ACHN (cell line): ENCODE measurements at regions not wholly inside any gene's neighbourhood (a gene's known extent, or its start where the extent isn't known, plus 50 kb on each side); places are given as distances from the start of the nearest gene placed in this dataset.
"Not testable (repeated sequence)": the region's sequence is repeated elsewhere in the genome, so short reads cannot be mapped to it uniquely, and the experiment has no call there.

Source experiments
- DNase-seq: peaks from one replicate; pipeline ENCODE4 v3.0.0-alpha.2; 2015
- in situ Hi-C: cut with HindIII; loops from 2 replicates; pipeline ENCODE4 v1.10.0; 2017; ENCODE audit warnings: low sequenced_read_pairs, low pct_ligation_motif_present, low pct_unique_long_range_greater_than_20kb

DNA sequence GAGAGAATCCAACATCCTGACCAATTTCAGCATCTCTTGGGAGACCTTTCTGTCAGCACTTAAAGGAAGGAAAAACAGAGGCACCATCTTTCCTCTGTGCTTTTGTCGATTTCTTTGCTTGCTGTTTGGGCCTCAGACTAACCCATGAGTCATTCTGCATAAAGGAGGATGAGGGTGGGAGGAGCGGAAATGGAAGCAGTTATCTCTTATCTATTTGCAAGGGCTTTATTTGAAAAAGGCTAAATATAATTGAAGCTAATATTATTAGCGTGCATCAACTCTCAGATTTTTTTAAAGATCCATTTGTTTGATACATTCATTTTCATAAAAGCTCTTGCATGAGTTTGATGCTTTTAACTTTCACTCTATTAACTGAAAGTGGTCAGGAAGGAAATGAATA, 72.9 kb downstream of the ZNF622 start:
- in situ Hi-C loops = no loop called here
- no peak for DNase-seq

DNA sequence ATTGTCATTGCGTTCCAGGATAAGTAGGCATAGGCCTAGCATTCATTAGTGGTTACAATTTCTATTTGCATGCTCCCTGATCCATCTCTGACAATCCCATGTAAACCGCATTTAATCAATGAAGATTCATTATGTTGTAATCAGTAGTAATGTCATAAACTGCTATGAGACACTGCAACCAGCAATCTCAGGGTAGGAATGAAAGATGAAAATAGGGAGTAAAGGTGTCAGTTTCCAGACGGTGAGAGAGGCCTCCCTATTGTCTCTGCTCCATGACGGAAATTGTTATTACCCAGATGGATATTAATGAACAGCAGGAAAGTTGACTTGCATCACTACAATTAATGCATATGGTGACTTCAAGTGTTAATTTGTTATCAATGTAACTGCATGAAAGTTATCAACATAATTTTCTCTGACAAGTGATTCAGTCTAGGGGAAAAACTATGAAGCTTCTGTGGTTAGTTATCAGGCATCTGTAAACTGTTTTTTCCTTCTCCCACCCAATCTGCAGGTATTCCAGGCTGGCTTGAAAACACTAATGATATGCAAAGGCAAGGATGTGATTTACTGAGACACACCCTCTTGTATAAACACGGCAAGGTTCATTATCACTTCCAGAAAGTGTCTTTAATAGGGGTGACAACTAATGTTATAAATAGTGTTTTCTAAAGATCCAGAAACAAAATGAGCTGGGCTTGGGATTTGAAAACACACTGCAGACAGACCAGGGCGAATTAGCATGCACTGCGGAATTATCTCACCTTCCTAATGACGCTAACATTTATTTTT, 73.5 kb downstream of the ZNF622 start:
- in situ Hi-C loops = no loop called here
- no peak for DNase-seq

DNA sequence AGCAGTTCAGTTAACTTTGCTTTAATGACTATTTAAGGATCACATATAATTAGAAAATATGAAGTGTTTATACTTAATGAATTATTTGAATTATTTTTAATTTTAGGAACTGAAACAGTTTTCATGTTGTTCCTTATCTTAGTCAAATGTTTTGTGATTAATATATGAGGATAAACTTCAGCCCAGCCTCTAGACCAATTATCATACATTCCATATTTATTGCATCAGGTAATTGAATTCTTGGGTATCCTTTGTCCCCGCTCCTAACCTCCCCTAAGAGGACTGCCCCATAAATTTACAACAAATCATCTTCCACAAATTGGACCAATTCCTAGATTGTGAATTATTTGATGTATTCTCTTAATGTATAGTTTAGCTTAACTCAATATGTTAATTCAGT, 74.8 kb downstream of the ZNF622 start:
- no peak for DNase-seq
- in situ Hi-C loops = no loop called here

DNA sequence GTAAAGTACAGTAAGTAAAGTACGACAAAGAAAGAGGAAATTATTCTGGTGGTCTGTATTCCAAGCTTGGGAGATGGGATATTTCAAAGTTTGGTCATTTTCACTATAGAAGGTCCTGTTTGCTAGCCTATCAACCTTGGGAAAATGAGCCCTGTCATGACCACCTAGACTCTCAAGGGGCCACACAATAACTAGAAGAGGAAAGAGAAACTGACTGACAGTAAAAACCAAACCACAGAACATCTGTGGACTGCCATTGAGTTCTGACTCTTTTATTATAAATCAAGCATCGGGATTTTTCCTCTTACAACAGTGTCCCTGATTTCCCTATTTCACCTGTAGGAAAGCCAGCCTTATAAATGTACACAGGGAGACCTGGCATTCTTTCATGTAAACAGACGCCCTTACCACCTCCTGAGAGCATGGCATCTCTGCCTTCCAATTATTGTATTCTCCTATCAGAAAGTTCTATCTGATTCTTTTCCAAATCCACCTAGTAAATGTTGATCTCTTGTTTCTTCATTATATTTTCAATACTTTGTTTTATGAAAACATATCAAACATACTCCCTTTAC, 80.0 kb downstream of the ZNF622 start:
- in situ Hi-C loops = no loop called here
- DNase-seq = no peak

DNA sequence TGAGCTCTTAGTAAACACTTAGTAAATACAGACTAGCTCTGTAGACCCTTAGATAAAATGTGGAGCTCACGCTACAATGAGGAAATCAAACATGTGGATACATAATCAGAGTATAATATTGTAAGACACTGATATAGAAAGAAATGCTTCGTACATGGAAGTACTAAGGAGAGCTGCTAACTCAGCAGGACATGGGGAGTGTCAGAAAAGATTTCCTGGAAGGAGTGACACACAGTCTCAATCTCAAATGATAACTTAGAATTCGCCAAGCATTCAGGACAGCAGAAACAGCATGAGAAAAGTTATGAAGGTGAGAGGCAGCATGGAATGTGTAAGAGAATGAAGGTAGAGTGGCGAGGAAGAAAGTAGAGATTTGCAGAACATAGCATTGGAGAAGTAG, 80.8 kb downstream of the ZNF622 start:
- in situ Hi-C loops = no loop called here
- DNase-seq = no peak

DNA sequence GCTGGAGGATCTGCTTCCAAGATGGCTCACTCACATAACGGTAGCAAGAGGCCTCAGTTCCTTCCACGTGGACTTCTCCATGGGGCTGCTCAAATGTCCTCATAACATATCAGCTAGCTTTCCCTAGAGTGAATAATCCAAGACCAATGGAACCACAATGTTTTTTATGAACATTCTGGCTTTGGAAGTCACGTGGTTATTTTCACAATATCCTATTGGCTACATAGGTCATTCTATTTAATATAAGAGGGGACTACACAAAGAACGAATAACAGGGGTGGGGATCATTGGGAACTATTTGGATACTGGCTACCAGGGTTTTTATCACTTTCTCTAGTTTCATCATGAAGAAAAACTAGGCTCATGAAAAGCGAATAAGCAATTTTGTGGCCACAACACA, 81.4 kb downstream of the ZNF622 start:
- in situ Hi-C loops = no loop called here

DNA sequence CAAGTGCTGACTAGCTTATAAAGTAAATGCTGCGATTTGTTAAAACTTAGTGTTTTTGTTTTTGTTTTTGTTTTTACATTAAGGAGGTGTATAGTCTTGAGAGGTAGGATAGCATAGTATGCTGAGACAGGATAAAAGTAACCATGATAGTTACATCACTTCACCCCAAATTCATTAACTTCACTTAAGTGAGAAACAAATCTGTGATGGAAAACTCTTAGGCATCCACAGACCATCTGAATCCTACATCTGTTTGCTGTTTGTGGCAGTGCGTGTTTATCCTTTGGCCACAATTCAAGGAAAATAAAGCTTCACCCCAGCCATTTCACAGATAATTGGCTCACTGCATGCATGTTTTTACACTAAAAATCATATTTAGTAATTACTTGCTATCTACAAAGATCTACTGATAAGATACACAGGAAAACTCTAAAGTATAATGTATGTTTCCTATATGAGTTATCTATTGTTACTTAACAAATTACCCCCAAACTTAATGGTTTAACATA, 82.0 kb downstream of the ZNF622 start:
- DNase-seq = no peak
- in situ Hi-C loops = no loop called here

More for the DNA sequence above, 81.4 kb downstream of the ZNF622 start:
- DNase-seq = no peak

DNA sequence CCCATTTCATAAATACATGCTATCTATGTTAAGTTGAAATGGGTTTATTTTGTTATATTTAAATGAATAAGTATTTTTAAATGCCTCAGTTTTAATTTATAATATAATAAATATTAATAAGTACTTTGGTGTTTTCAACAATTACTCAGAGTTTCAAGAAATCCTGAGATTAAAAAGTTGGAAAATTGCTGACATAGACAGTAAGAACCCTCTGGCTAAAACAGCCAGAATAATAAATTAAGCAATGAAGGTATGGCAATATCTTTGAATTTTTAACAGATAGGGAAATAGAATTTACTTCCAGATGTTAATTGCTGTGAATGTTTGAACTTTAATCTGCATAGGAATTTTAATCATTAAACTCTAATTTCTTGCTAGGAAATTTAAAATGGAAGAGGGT, 83.6 kb downstream of the ZNF622 start:
- no peak for DNase-seq
- in situ Hi-C loops = no loop called here

DNA sequence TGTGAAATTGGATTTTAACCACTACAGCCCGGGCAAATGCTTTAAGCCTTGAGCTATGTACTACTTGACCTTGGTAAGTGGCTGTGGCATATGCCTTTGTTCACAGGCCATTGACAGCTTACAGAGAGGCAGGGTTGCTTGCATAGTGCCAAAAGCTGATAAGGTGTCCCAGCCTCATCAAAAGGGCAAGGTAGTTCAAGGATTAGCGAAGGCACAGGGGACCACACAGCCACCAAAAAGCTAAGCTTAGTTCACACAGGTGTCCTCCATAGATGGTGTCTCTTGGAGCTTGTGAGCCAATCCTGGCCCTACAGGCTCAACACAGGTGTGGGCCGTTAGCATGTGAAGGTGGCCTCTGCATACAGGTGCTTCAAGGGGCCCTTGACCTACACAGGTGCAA, 86.8 kb downstream of the ZNF622 start:
- in situ Hi-C loops = no loop called here
- no peak for DNase-seq

DNA sequence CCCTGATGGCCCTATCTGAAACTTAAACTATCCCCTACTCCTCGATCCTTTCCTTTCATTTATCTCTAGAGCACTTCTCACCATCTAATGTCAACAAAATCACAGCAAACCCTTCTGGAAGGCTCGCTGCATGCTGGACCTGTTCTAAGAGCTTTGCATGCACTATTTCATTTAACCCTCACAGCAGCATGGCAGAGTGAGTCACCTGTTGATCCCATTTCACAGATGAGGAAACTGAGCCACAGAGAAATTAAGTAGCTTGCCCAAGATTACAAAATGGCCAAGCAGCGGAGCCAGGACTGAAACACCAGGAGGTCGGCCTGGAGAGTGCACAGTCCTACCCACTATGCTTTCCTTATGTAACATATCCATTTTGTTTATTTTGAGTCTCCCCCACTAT, 93.1 kb downstream of the ZNF622 start:
- DNase-seq = no peak
- in situ Hi-C loops = no loop called here

DNA sequence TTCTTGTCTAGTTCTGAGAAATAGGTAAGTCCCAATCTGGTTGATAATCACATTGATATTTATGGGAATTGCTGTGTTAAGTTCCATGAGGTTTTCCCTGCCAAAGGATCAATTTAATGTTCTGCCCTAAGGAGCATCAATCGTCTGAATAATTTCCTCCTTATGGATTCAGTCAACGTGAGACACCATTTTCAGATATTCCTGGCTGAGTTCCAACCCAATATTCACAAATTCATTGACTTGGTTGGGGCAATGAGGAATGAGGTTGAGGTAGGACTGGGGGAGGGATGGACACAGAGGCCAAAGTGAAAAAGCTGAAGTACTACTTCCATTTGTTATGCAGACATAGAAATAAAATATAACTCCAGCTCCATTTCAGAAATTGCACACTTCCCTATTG, 99.1 kb downstream of the ZNF622 start:
- DNase-seq = no peak
- in situ Hi-C loops = no loop called here

DNA sequence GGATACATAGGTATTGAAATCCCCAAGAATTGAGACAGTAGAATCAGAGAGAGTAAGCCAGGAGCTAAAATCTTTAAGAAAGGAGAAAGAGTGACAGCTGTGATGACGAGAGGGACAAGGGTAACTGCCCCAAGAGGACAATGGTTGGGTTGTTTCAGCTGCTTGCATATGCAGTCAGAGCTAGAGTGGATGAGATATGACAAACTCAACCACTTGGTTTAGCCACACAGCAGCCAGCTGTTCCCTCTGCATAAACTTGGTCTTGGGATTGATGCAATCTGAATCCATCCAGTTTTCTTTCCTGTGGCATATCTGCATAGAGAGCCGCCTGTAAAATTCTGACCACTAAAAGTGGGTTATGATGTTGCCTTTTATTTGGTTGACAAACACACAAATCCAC, 100.7 kb downstream of the ZNF622 start:
- no peak for DNase-seq
- in situ Hi-C loops = no loop called here

DNA sequence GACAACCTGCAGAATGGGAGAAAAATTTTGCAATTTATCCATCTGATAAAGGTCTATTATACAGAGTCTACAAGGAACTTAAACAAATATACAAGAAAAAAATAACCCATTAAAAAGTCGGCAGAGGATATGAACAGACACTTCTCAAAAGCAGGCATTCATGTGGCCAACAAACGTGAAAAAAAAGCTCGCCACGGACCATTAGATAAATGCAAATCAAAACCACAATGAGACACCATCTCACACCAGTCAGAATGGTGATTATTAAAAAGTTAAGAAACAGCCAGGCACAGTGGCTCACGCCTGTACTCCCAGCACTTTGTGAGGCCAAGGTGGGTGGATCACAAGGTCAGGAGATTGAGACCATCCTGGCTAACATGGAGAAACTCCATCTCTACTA, 112.2 kb downstream of the ZNF622 start:
- DNase-seq, in situ Hi-C loops: not testable (repeated sequence)

DNA sequence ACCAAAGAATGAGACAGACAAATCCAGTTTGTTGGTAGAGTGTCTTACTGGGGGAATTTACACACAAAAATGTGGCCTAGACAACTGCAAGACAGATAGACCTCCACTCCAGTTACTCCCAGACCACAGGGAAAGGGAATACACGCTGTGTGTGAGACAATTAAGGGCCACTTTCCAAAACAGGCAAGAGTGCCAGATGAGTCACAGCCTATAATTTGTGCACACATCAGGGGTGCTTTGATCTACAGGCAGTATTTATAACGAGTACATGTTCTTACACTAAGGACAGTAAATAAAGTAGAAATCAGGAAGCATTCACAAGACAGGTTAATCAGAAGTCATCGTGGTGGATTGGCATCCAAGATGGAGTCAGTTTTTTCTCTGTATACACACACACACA, 114.8 kb downstream of the ZNF622 start:
- no peak for DNase-seq
- in situ Hi-C loops = no loop called here

DNA sequence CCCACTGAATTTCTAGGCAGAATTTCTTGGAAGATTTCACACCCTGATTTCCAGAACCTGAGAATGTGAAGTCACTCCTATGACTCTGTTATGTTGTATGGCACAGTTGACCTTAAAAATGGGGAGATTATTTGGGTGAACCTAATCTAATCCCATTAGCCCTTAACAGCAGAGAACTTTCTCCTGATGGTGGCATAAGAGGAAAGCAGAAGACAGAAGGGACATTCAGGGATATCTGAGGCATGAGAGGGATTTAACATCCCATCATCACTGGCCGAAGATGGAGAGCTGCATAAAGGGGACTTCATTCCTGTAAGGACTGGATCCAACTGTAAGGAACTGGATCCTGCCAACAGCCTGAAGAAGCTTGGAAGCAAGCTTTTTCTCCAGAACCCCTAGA, 119.2 kb downstream of the ZNF622 start:
- in situ Hi-C loops = no loop called here
- no peak for DNase-seq

DNA sequence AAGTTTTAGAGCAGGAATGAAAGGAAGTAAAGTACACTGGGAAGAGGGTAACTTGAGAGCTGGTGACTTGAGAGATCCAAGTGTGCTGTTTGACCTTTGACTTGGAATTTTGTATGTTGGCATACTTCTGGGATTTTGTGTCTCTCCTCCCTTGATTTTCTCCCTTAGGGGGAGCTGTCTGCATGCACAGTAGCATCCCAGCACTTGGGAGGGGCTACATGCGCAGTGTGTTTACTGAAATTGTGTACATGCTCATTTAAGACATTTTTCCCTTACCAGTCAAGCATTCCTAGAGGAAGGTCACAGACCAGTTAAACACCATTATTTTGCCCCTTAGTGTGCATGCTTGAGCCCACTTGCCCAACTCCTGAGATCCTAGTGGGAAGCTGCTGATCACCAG, 120.1 kb downstream of the ZNF622 start:
- DNase-seq = peak; percentile 2
- in situ Hi-C loops = no loop called here

DNA sequence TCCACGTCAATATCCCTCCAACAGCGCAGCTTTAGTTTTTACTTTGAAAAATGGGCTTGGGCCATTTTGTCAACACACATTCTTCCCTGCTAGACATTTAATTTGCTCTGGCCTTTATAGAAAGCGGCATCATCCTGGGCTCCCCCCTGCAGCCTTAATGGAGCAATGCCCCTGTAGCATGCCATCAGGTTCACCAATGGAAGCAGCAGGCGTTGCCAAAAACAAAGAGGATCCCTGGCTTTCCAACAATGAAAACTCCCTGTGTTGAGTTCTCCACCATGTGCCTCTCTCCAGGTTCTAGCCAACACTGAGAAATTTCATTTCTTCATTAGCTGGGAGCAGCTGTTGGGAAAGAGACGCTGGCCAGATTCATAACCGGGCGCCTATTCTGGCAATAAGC, 139.5 kb downstream of the ZNF622 start:
- DNase-seq = no peak
- in situ Hi-C loops = no loop called here

DNA sequence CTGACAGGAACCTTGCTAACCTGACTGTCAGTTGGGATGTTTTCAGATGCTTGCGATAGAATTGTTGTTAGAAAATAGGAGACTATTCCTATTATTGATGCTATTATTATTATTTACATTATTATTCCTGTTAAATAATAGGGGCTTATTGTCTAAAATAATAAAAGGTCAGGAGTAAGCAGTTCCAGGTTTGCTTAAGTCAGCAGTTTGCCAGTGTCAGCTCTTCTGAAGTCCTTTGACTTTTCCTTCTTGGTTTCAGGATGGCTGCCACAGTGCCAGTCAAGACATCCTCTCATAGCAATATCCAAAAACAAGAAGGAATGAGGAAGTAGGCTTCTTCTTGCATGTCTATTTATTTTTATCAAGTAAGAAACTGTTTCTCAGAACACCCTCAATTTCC, 141.7 kb upstream of the MARCHF11 start:
- in situ Hi-C loops = no loop called here
- no peak for DNase-seq

DNA sequence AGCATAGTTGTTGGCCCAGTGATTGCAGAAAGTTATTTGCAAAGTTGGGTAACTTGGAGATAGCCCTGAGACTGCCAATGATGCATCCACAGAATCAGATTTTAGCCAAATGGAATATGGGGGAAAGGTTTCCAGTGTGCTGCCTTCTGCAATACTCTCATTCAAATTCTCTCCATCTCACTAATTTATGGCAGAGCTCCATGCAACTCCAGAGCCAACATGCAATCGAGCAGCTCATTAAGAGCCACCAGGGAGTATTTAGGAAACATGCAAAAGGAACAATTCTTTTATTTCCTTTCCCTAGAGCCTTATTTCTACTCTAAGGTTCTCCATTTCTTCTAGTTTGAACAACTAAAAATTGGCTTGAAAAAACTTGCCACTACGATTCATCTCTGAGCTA, 135.9 kb upstream of the MARCHF11 start:
- in situ Hi-C loops = no loop called here
- no peak for DNase-seq

DNA sequence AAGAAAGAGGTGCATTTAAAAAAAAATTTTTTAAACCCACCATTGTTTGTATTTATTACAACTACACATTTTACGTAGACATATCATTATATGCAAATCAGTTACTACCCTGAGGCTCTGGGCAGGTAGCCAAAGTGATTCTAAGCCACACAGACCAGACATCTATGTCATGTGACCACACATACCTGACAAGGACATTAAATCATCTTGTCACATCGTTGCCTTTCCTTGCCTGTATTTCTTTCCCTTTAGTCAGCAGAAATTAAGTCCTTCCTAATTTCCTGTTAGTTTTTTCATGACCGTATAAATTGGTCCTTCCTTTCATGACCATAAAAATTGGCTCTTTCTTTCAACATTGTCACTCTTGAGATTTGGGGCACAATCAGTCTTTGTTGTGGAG, 134.2 kb upstream of the MARCHF11 start:
- DNase-seq = no peak
- in situ Hi-C loops = no loop called here
